GM12878 (cell line): ENCODE measurements at regions not wholly inside any gene's neighbourhood (a gene's known extent, or its start where the extent isn't known, plus 50 kb on each side); places are given as distances from the start of the nearest gene placed in this dataset.

Experiments
- BMI1 ChIP-seq: fragments of 450-650 bp; IDR thresholded peaks from 2 replicates; pipeline ENCODE4 v1.6.1; 2016; ENCODE audit warnings: mild to moderate bottlenecking, moderate library complexity, borderline replicate concordance
- CHD1 ChIP-seq: IDR thresholded peaks from 2 replicates; pipeline ENCODE4 v1.6.1; 2012; ENCODE audit warnings: low read depth, low read length, improper control_type of control experiment
- CREM ChIP-seq: IDR thresholded peaks from 2 replicates; pipeline ENCODE4 v1.6.1; 2014; ENCODE audit warnings: antibody characterized with exemption, low read depth
- FOS ChIP-seq: IDR thresholded peaks from 3 replicates; pipeline ENCODE4 v1.6.1; 2011; ENCODE audit warnings: borderline replicate concordance; ENCODE audit not compliant: insufficient read length; ENCODE audit errors: extremely low read depth
- KLF5 ChIP-seq: fragments of 450-650 bp; IDR thresholded peaks from 2 replicates; pipeline ENCODE4 v1.6.1; 2014; ENCODE audit warnings: mild to moderate bottlenecking; ENCODE audit not compliant: partially characterized antibody
- MYC ChIP-seq: IDR thresholded peaks from 2 replicates; pipeline ENCODE4 v1.6.1; 2011; ENCODE audit warnings: mild to moderate bottlenecking, low read length, moderate library complexity, inconsistent platforms; ENCODE audit not compliant: insufficient read depth, insufficient replicate concordance, insufficient read length, severe bottlenecking
- NFXL1 ChIP-seq: fragments of 450-650 bp; IDR thresholded peaks from 2 replicates; pipeline ENCODE4 v1.6.1; 2017; ENCODE audit warnings: antibody characterized with exemption, mild to moderate bottlenecking, borderline replicate concordance
- SIN3A ChIP-seq: IDR thresholded peaks from 2 replicates; pipeline ENCODE4 v1.6.1; 2012; ENCODE audit warnings: low read depth, low read length, improper control_type of control experiment
- SREBF2 ChIP-seq: IDR thresholded peaks from 2 replicates; pipeline ENCODE4 v1.6.1; 2012; ENCODE audit warnings: mild to moderate bottlenecking, low read length
- STAT3 ChIP-seq: IDR thresholded peaks from 2 replicates; pipeline ENCODE4 v1.6.1; 2011; ENCODE audit warnings: low read depth, low read length, improper control_type of control experiment
- ZNF24 ChIP-seq: fragments of 450-650 bp; IDR thresholded peaks from 2 replicates; pipeline ENCODE4 v1.6.1; 2017; ENCODE audit warnings: antibody characterized with exemption, mild to moderate bottlenecking
- ZNF622 ChIP-seq: fragments of 450-650 bp; IDR thresholded peaks from 2 replicates; pipeline ENCODE4 v1.6.1; 2017; ENCODE audit warnings: mild to moderate bottlenecking, inconsistent platforms
- TF ChIP-seq, protein P1 (sequence below): IDR thresholded peaks from 2 replicates; pipeline ENCODE4 v1.6.1; 2011; ENCODE audit warnings: borderline replicate concordance, low read depth, mild to moderate bottlenecking, moderate library complexity, low read length; ENCODE audit not compliant: insufficient read depth, poor library complexity, severe bottlenecking

- no peak for TF ChIP-seq FOS
- no peak for TF ChIP-seq STAT3
- no peak for TF ChIP-seq SIN3A
- TF ChIP-seq ZNF24: no peak
- no peak for TF ChIP-seq CREM
- no peak for TF ChIP-seq MYC
- no peak for TF ChIP-seq NFXL1
- TF ChIP-seq KLF5: no peak
- no peak for TF ChIP-seq CHD1
- TF ChIP-seq BMI1: no peak
- TF ChIP-seq, protein P1, sequence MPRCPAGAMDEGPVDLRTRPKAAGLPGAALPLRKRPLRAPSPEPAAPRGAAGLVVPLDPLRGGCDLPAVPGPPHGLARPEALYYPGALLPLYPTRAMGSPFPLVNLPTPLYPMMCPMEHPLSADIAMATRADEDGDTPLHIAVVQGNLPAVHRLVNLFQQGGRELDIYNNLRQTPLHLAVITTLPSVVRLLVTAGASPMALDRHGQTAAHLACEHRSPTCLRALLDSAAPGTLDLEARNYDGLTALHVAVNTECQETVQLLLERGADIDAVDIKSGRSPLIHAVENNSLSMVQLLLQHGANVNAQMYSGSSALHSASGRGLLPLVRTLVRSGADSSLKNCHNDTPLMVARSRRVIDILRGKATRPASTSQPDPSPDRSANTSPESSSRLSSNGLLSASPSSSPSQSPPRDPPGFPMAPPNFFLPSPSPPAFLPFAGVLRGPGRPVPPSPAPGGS: no peak
- no peak for TF ChIP-seq ZNF622
- no peak for TF ChIP-seq SREBF2
Observed at GRCh38 chr3:177641206-177641605, 443.9 kb upstream of the TBL1XR1 start (continued).
